IMR-90 (cell line): ENCODE measurements at regions not wholly inside any gene's neighbourhood (a gene's known extent, or its start where the extent isn't known, plus 50 kb on each side); places are given as distances from the start of the nearest gene placed in this dataset.

Experiments
- ATAC-seq: fragments of 200-7000 bp; cut with Tn5 transposase; 2 replicates; pipeline ENCODE4 v1.9.1; 2020; ENCODE audit warnings: low read depth, mild to moderate bottlenecking, moderate library complexity
- BruUV-seq: library from RNA; stranded (reverse); fragments of 400-500 nt; replicated peaks from 2 replicates; lab custom pipeline; 2021; lab: Mats Ljungman, UMichigan
- CTCF ChIA-PET: fragments of 300-600 bp; formaldehyde crosslinking; extraction: SDS; loops from one replicate; lab custom pipeline; 2021; ENCODE audit warnings: antibody characterized with exemption; lab: Yijun Ruan, JAX
- POLR2A ChIA-PET: fragments of 300-600 bp; sonication (Branson Sonifier 250); formaldehyde crosslinking; loops from one replicate; lab custom pipeline; 2022; ENCODE audit warnings: antibody characterized with exemption; ENCODE audit not compliant: unreplicated experiment; lab: Charles Lee
- DNase-seq: peaks from one replicate; pipeline ENCODE4 v3.0.0; 2013
- H2AFZ ChIP-seq: replicated peaks from 2 replicates; pipeline ENCODE3; 2013; ENCODE audit warnings: low read length, mild to moderate bottlenecking; ENCODE audit not compliant: poor library complexity
- H2AK5ac ChIP-seq: 2 replicates; pipeline ENCODE4 v1.6.1; 2013; ENCODE audit warnings: low read depth, low read length, inconsistent platforms
- H2AK9ac ChIP-seq: replicated peaks from 2 replicates; pipeline ENCODE3; 2013; ENCODE audit warnings: mild to moderate bottlenecking, low read depth, low read length, moderate library complexity; ENCODE audit not compliant: poor library complexity
- H2BK120ac ChIP-seq: 2 replicates; pipeline ENCODE4 v1.6.1; 2013; ENCODE audit warnings: low read depth, low read length, inconsistent platforms
- H2BK15ac ChIP-seq: 3 replicates; pipeline ENCODE4 v1.6.1; 2013; ENCODE audit warnings: low read depth, low read length, inconsistent platforms
- H2BK20ac ChIP-seq: 2 replicates; pipeline ENCODE4 v1.6.1; 2013; ENCODE audit warnings: low read depth, mild to moderate bottlenecking, inconsistent platforms, low read length, moderate library complexity
- H2BK5ac ChIP-seq: 2 replicates; pipeline ENCODE4 v1.6.1; 2013; ENCODE audit warnings: mild to moderate bottlenecking, low read depth, low read length, inconsistent platforms; ENCODE audit not compliant: poor library complexity, severe bottlenecking
- H3K14ac ChIP-seq: replicated peaks from 2 replicates; pipeline ENCODE4 v1.6.1; 2013; ENCODE audit warnings: low read depth, low read length, inconsistent platforms
- H3K18ac ChIP-seq: 2 replicates; pipeline ENCODE4 v1.6.1; 2013; ENCODE audit warnings: low read depth, low read length, control low read depth
- H3K23ac ChIP-seq: 2 replicates; pipeline ENCODE4 v1.6.1; 2013; ENCODE audit warnings: low read depth, low read length, inconsistent platforms
- H3K27ac ChIP-seq: 2 replicates; pipeline ENCODE4 v1.5.1; 2013; ENCODE audit warnings: mild to moderate bottlenecking, control low read depth, low read length; ENCODE audit not compliant: insufficient read depth
- H3K27me3 ChIP-seq: 2 replicates; pipeline ENCODE4 v1.6.1; 2013; ENCODE audit warnings: low read length; ENCODE audit not compliant: control insufficient read depth, insufficient read depth
- H3K36me3 ChIP-seq: 2 replicates; pipeline ENCODE4 v1.6.1; 2013; ENCODE audit warnings: low read length, mixed read lengths; ENCODE audit not compliant: control insufficient read depth, insufficient read depth
- H3K4ac ChIP-seq: 2 replicates; pipeline ENCODE4 v1.6.1; 2013; ENCODE audit warnings: low read depth, low read length, inconsistent platforms
- H3K4me1 ChIP-seq: 2 replicates; pipeline ENCODE4 v1.6.1; 2013; ENCODE audit warnings: low read length, mixed read lengths; ENCODE audit not compliant: control insufficient read depth, insufficient read depth
- H3K4me2 ChIP-seq: 2 replicates; pipeline ENCODE4 v1.6.1; 2013; ENCODE audit warnings: low read depth, mild to moderate bottlenecking, control low read depth, low read length, moderate library complexity
- H3K4me3 ChIP-seq: 2 replicates; pipeline ENCODE4 v1.5.1; 2013; ENCODE audit warnings: low read depth, mild to moderate bottlenecking, control low read depth, low read length, moderate library complexity; ENCODE audit not compliant: insufficient read depth
- H3K56ac ChIP-seq: 2 replicates; pipeline ENCODE4 v1.6.1; 2013; ENCODE audit warnings: low read length, inconsistent platforms; ENCODE audit not compliant: insufficient read depth; ENCODE audit errors: extremely low read depth
- H3K79me1 ChIP-seq, 2 experiments: 2 replicates each; pipeline ENCODE4 v1.6.1; 2013; ENCODE audit warnings: low read length in 2 of 2, inconsistent platforms in 1 of 2, low read depth in 1 of 2
- H3K9ac ChIP-seq: 2 replicates; pipeline ENCODE4 v1.6.1; 2013; ENCODE audit warnings: low read depth, low read length, control low read depth
- H3K9me1 ChIP-seq: 2 replicates; pipeline ENCODE4 v1.6.1; 2013; ENCODE audit warnings: low read length, inconsistent platforms; ENCODE audit not compliant: insufficient read depth
- H3K9me3 ChIP-seq: 2 replicates; pipeline ENCODE4 v1.6.1; 2013; ENCODE audit warnings: low read length; ENCODE audit not compliant: control insufficient read depth, insufficient read depth
- H4K20me1 ChIP-seq: 2 replicates; pipeline ENCODE4 v1.6.1; 2013; ENCODE audit warnings: low read length, inconsistent platforms; ENCODE audit not compliant: insufficient read depth
- H4K5ac ChIP-seq: 2 replicates; pipeline ENCODE4 v1.6.1; 2013; ENCODE audit warnings: mild to moderate bottlenecking, low read depth, low read length, control low read depth
- H4K8ac ChIP-seq, 2 experiments: 2 replicates each; pipeline ENCODE4 v1.6.1; 2013; ENCODE audit warnings: low read depth in 2 of 2, low read length in 2 of 2, control low read depth in 1 of 2, inconsistent platforms in 1 of 2
- H4K91ac ChIP-seq: 2 replicates; pipeline ENCODE4 v1.6.1; 2013; ENCODE audit warnings: low read depth, low read length, inconsistent platforms; ENCODE audit not compliant: insufficient read depth
- FOS ChIP-seq: fragments of 150-350 bp; IDR thresholded peaks from 2 replicates; pipeline ENCODE4 v1.6.1; 2016; ENCODE audit warnings: low read depth, low read length
- MAFK ChIP-seq: IDR thresholded peaks from 2 replicates; pipeline ENCODE4 v1.6.1; 2012; ENCODE audit warnings: low read depth, low read length, improper control_type of control experiment
- MXI1 ChIP-seq: IDR thresholded peaks from 2 replicates; pipeline ENCODE4 v1.6.1; 2012; ENCODE audit warnings: low read depth, mild to moderate bottlenecking, low read length, moderate library complexity, borderline replicate concordance
- NFE2L2 ChIP-seq: fragments of 150-350 bp; IDR thresholded peaks from 2 replicates; pipeline ENCODE4 v1.6.1; 2016; ENCODE audit warnings: low read depth, mild to moderate bottlenecking, low read length
- RAD21 ChIP-seq: IDR thresholded peaks from 2 replicates; pipeline ENCODE4 v1.6.1; 2012; ENCODE audit warnings: low read length, improper control_type of control experiment
- RCOR1 ChIP-seq: IDR thresholded peaks from 2 replicates; pipeline ENCODE4 v1.6.1; 2012; ENCODE audit warnings: mild to moderate bottlenecking, low read length, improper control_type of control experiment; ENCODE audit not compliant: insufficient replicate concordance
- WGBS, 2 experiments: methylation state at CpG; one replicate each; pipeline versions ENCODE4 v1.1.5 to v1.1.7; 2013; ENCODE audit warnings: missing lambda C conversion rate in 2 of 2; ENCODE audit not compliant: insufficient read length in 1 of 2; ENCODE audit errors: extremely low coverage in 2 of 2; 5-methylcytosine and 5-hydroxymethylcytosine counted together
- dilution Hi-C: fragments of 300-500 bp; cut with HindIII; formaldehyde crosslinking; loops from one replicate; pipeline ENCODE4 v1.14.3; 2018; ENCODE audit warnings: low sequenced_read_pairs; ENCODE audit not compliant: unreplicated experiment
- in situ Hi-C: fragments of 300-500 bp; cut with MboI; formaldehyde crosslinking; loops from 3 replicates; pipeline ENCODE4 v1.14.3; 2019; ENCODE audit warnings: low sequenced_read_pairs, inconsistent platforms, mixed read lengths
- intact Hi-C: fragments of 100-400 bp; cut with micrococcal nuclease; formaldehyde crosslinking; loops from 2 replicates; pipeline ENCODE4 v1.10.0; 2022

- no peak overlapping the region for H4K5ac ChIP-seq
- H3K9me3 ChIP-seq, result no peaks in the 10 kb centered on the region
- H3K9me1 ChIP-seq, result no peaks in the 10 kb centered on the region
- no peak overlapping the region for H4K91ac ChIP-seq
- H3K36me3 ChIP-seq, result no peaks in the 10 kb centered on the region
- H3K79me1 ChIP-seq, result no peaks in the 10 kb centered on the region
- no peak for TF ChIP-seq RCOR1
- TF ChIP-seq RAD21, result no peak
- no peak for TF ChIP-seq MXI1
- TF ChIP-seq NFE2L2, result no peak
- TF ChIP-seq MAFK, result no peak
- no peak for TF ChIP-seq FOS
- no peak overlapping the region for H2BK15ac ChIP-seq
- dilution Hi-C loops, result no loop called here
- CTCF ChIA-PET, result interaction anchor here (0.7 kb wide), 1 partner anchor 903 kb away, joined by 3 read pairs; no protein-coding TSS in a partner anchor
- DNase-seq, result no peak
- H3K14ac ChIP-seq, result no peak overlapping the region
- no peak overlapping the region for H3K18ac ChIP-seq
- no peak overlapping the region for H3K56ac ChIP-seq
- in situ Hi-C loops, result no loop called here
- H3K23ac ChIP-seq, result no peak overlapping the region
- H3K4me2 ChIP-seq, result no peak overlapping the region
- H3K27ac ChIP-seq, result no peak overlapping the region
- no peak overlapping the region for H3K9ac ChIP-seq
- H2AK9ac ChIP-seq, result no peak overlapping the region
- POLR2A ChIA-PET, result no interaction called here
- BruUV-seq, result no TSS peak
- H3K27me3 ChIP-seq, result no peaks in the 10 kb centered on the region
- H2BK5ac ChIP-seq, result no peak overlapping the region
- H4K20me1 ChIP-seq, result no peaks in the 10 kb centered on the region
- H2BK20ac ChIP-seq, result no peak overlapping the region
- intact Hi-C loops, result no loop called here
- no peak overlapping the region for H3K4me3 ChIP-seq
- H3K4me1 ChIP-seq, result no peaks in the 10 kb centered on the region
- no peak overlapping the region for H4K8ac ChIP-seq
- no peak overlapping the region for H2AFZ ChIP-seq
- no peak for ATAC-seq
- WGBS, 2 experiments, result 40 to 100% methylated on average over 2 of the region's 8 CpGs
- H3K4ac ChIP-seq, result no peak overlapping the region
- no peak overlapping the region for H2AK5ac ChIP-seq
- no peak overlapping the region for H2BK120ac ChIP-seq
Observed at GRCh38 chr13:78476910-78477309, 126.4 kb downstream of the POU4F1 start.
